ENCODE measurements at regions not wholly inside any gene's neighbourhood (a gene's known extent, or its start where the extent isn't known, plus 50 kb on each side); places are given as distances from the start of the nearest gene placed in this dataset.

DNA sequence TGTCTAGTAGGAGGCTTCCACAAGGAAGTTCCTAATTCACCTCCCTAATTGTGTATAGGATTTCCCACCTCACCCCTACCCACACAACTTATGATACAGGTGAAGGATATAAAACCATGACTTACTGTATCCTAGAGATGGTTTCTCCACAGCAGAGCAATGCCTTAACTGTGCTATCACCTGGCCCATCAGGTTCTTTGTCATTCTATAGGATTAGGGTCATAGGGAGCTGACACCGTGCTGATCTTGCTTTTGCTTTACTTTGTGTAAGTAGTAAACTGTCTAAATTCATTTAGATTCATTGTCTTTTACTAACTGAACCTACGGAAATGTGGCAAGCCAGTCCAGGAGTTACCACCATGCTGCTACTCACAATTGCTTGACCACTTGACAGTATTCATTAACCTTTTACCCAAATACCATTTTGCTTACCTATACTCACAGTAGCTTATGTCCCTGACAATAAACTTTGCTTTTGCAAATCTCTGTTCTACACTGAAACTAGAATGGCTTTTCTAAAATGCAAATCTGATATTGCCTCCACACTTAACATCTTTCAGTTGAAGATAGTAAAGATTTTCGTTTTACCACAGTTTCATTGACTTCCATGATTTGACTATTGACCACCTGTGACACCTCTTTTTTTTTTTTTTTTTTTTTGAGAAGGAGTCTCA is 147.6 kb downstream of the IFI44 start:
- no peak for DNase-seq

DNA sequence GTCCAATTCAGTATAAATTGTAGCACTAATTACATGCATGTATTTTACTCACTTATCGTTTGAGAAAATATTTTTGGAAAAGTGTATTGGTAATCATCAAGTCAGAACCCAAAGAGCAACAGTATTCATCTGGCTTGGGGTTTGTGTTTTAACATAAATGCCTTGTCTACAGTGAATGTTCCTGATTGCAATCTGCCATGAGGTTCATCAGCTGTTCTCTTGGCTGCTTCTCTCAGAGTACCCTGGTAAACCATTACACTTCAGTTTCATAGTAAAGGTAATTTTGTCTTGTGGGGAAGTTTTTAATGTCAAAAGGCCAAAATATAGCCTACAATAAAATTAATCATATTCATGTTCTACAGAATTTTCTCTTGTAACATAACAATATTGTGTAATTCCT is 150.3 kb downstream of the IFI44 start:
- no peak for DNase-seq

DNA sequence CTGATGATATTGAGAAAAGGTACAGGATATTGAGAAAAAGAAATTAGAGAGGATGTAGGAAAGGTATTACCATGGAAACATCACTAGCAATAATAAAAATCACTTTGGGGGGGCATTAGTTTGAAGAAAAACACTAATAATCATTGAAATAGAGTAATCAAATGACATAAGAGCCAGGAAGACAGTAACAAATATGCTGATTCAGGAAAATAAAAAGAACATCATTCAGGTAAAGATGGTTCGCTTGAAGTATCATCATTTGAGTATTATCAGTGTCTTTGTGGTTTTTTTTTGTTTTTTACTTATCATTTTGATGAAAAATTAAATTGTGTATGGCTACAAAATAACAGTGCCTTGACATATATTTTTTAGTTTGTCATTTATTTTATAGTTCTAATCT is 164.5 kb downstream of the IFI44 start:
- no peak for DNase-seq

DNA sequence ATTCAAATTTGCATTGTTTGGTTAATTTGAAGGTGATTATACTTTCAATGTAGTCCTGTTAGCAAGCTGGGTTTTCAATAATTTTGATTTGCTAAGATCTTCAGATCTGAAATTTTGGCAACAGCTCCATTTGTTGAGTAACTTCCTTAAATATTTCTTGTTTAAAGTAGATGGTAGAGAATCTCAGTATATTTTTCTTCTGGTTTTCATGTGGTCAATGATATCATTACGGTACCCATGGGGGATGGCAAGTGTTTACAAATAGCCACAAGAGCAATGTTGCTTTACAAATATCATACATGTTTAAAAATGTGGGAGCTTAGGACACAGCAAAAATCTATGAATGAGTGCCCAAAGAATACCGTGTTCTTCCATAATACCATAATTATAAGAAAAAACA is 175.9 kb downstream of the IFI44 start:
- DNase-seq, result no peak

DNA sequence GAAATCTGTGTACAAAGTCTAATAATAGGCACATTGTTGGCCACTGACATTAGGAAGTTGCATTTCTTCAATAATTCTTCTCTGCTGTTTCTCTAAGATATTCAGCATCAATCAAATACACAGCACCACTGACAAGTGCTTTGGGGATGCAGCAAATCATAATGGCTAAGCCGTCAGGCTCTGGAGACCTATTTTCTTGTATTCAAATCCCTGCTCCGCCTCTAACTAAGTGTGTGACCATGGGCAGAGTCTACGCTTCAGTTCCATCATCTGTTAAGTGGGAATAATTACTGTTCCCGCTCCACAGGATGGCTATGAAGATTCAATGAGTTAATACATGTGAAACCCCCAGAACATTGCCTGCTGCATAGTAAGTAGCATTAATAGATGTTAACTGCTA is 176.9 kb downstream of the ADGRL4 start:
- no peak for DNase-seq

DNA sequence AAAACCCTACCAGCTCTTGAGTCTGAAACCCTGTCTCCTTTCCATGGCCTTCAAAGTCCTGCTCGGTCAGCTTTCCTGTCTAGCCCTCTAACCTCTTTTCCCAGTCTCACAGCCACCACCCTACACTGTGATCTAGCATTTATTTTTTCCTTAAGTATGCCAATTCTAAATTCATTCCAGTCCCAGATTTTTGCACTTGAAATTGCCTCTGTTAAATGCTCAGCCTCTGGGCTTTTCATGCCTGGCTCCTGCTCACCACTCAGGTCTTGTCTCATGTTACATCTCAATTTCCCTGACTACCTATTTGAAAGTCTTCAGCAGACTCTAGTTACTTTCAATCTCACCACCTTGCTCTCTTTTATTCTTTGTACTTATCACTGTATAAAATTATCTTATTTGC is 176.2 kb downstream of the ADGRL4 start:
- no peak for DNase-seq

DNA sequence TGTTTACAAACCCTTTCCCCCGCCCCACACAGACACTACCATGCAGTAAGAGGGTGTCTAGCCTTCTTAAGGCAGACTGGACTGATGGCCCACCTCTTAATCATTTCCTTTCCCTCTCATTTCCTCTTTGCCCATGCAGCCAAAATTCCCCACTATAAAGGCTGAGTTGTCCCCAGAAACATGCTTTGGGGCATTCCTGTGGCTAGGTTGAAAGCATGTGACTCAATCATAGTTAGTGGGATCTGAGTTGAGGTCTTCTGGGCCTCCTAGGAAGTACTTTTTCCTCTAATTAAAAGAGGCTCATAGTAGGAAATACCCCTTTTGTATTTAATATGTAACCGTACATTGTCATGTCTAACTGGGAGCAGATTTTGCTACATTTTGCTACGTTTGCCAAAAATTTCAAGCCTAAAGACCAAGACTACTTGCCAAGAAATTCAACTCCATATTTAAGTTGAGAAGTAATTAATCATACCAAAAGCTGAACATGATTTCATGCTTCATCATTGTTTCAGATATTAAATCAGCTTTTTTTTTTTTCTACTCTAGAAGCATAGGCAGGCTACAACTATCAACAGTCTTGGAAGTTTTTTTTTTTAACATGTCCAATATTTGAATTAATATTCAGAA is 174.7 kb downstream of the ADGRL4 start:
- DNase-seq, result no peak

DNA sequence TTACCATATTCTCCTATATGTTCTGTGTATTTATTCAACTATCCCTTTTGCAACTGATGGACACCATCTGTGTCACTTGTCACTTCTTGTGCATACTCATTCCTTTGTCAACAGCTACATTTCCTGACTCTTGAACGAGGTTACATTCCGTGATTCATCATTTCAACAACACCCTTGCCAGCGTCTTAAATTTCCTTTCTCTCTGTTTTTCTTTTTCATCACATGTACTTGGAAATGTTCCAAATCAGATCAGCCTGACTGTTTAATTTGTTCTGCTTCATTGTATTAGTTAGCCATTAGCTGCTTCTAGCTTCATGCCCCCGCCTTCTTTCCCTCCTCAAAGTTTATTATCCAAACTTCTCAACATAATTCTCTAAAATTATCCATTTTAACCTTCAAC is 173.0 kb downstream of the ADGRL4 start:
- DNase-seq, result no peak

DNA sequence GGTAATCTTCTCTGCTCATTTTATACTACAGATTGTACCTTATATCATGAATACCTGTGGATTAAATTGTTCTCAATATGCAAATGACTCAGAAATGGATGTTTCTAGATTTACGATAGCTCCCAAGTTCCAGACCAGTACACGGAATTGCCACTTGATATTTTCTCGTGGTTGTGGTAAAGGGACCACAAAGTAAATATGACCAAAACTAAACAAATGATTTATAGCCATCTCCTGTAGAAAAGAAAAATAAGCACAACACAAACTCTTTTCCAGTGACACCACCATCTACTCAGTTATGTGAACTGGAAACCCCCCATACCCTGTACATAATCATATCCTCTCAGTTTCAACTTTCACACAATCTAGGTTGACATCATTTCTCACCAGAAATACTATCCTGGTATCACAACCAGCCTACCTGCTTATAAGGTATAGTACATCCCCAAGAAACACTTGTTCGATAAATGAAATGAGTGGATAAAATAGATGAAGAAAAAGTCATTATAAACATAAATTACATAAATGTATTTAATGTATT is 172.3 kb downstream of the ADGRL4 start:
- no peak for DNase-seq

DNA sequence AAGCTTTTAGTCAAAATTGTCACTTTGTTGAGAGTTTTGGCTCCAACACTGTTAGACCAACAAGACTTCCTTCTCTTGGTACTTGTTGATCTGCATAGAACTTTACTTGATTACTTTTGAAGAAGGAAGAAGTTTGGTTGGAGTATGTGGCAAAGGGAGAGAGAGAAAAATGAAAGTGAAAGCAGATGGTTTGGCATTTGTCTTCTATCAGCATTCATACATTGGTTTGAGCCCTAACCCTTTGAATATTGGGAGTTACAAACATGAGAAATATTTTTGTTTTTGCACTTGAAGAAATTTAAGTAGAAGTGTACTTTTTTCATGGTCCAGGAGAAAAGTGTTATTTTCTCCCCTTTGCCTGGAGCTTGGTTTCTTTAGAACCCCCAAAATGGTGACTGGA is 169.8 kb downstream of the ADGRL4 start:
- DNase-seq, result no peak

DNA sequence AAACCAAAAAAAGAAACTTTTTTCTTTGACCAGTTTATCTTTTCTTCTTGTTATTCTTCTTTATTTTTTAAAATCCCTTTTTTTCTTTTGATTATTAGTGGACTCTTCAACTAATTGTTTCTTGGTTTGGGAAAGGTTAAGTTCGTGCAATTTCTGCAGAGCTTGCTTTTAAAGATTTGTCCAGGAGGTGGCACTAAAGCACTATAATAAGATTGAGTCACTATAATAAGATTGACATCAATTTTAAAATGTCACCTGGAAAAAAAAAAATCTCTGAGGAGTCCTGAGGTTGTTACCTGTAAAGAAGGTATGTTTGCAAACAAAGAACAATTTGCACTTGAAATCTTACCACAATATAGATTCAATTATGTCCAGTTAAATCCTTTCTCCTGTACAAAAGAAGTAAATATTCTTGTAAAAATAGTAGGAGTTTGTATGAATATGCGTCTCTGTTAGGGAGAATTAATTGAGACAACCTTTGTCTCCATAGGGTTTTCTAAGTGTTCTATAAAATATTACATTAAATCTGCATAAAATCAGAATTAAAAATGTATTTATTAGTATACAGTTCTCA is 166.7 kb downstream of the ADGRL4 start:
- peak; percentile 58 for DNase-seq
